Stimulated activated CD4-positive, alpha-beta T cell treated with anti-CD3 and anti-CD28 coated beads, TNF-alpha, amount 100 ng/mL, for 4 hours (primary cell): ENCODE measurements at regions not wholly inside any gene's neighbourhood (a gene's known extent, or its start where the extent isn't known, plus 50 kb on each side); places are given as distances from the start of the nearest gene placed in this dataset.

ENCODE experiments used
- DNase-seq, 3 experiments: peaks; one replicate each; pipeline ENCODE4 v3.0.0-alpha.2; 2020; ENCODE audit warnings: low read depth in 3 of 3

- no peak for DNase-seq
Measured at GRCh38 chr10:78297997-78298396, 264.3 kb downstream of the RPS24 start.

GRCh38 chr10:78298835-78299234 lies 265.2 kb downstream of the RPS24 start:
- no peak for DNase-seq

DNA sequence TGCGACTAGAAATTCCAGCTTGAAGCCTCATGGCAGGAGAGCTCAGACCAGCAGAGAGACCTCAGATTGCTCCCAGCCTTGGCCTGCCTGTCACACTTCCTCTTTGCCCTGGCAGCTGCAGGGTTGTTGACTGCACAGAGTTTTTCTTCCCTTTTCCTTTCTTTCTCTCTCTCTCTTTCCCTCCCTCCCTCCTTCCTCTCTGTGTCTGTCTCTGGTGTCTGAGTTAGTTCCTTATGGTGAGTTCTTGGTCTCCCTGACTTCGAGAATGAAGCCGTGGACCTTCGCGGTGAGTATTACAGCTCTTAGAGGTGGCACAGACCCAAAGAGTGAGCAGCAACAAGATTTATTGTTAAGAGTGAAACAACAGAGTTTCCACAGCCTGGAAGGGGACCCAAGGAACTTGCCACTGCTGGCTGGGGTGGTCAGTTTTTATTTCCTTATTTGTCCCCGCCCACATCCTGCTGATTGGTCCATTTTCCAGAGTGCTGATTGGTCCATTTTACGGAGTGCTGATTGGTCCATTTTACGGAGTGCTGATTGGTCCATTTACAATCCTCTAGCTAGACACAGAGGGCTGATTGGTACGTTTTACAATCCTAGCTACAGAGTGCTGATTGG lies 266.3 kb downstream of the RPS24 start:
- no peak for DNase-seq

DNA sequence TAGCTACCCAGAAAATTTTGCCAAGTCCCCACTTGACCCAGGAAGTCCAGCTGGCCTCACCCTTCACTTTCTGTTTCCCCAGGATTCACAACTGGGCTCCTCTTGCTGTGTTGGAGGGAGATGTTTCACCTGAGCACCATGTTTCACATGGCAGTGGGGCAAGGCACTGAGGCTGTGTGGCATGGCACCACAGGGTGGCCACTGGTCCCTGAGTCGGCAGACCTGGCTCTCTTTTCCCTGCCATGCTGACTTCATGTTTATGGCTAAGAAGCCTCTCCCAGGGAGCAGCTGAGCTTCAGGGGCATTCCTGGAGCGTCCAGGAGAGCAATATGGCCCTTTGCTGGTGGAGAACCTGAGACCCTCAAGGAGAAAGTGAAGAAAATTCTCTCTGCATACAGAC lies 266.9 kb downstream of the RPS24 start:
- no peak for DNase-seq

DNA sequence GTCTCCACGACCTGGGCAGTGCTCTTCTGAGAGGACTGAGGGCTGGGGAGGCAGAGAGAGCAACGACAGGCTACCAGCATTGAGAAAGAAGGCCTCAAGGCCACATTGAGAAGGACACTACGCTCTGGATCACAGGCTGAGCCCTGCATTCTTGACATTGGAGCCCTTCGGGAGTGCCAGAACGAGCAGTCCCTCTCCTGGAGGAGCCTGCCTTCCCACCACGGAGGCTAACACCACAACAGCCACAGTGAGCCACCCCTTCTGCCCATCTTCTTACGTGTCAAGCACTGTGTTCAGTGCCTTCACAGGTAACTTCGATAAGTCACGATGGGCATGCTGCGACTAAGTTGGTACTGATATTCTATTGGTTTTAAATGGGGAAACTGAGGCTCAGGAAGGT lies 267.8 kb downstream of the RPS24 start:
- no peak for DNase-seq

- no peak for DNase-seq
Measured at GRCh38 chr10:78301891-78302738, 268.5 kb downstream of the RPS24 start.

GRCh38 chr10:78302739-78302988 lies 269.0 kb downstream of the RPS24 start:
- DNase-seq: no peak

GRCh38 chr10:78302989-78303854 lies 269.6 kb downstream of the RPS24 start:
- DNase-seq: peak; percentile 94 to 98 (median 96)

GRCh38 chr10:78304091-78305045 lies 270.7 kb downstream of the RPS24 start:
- DNase-seq: no peak

DNA sequence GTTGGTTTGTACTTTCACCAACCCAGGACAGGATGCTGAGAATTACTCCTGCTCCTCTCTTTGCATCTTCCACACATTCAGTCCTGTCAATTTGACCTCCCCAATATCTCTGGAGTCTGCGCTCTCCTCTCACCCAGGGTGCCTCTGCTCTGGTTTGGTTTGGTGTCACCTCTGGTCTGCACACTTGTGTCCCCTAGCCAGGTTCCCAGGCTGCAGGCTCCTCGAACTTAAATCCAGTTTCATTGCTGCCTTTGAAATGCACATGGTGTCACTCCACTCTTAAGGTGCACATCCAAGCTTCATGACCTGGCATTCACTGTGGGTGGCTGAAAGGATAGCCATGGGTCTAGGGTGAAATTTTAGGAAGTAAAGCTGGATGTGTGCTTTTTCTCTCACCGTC lies 271.6 kb downstream of the RPS24 start:
- no peak for DNase-seq

- no peak for DNase-seq
Measured at GRCh38 chr10:78306358-78306757, 272.7 kb downstream of the RPS24 start.

DNA sequence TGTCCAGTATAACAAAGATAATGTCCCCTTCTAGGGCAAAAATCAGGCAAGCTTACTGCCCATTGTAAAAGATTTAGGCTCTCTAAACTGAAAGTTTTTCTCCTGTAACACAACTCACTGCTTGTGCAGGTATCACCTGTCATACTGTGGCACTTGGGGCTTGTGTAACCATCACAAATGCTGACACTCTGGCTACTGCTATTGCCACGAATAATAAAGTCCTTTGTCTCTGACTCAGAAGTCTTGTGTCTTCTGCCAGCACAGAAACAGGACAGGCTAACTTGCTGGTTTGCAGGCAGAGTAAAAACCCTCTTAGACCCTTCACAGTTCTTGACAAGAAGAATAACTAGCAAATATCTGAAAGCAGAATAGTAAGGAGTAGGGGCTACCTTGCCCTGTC lies 273.9 kb downstream of the RPS24 start:
- DNase-seq: no peak

DNA sequence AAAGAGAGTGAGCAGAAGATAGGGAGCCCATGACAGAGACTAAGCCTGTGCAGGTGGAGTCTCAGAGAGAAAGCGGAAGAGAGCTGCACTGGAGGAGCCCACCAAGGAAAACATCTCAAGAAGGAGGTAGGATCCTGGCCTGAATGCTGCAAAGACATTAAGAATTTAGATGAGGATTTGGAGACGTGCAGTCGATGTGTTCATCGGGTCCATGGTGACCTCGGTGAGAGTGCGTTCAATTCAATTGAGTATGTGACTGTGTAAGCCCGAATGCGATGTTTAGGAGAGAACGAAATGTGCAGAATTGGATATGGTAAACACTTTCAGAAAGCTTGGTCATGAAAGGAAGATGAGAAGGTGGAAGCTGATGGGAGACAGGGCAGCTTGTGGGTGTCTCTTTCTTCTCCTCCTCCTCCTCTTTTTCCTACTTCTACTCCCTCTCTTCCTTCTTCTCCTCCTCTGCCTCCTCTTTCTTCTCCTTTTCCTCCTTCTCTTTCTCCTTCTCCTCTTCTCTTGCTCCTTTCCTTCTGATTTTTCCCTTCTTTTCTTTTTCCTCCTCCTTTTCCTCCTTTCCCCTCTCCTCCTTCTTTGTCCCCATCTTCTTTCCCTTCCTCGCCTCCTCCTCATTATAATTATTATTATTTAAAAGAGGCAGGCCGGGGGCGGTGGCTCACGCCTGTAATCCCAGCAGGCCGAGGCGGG lies 276.0 kb downstream of the RPS24 start:
- DNase-seq: no peak

DNA sequence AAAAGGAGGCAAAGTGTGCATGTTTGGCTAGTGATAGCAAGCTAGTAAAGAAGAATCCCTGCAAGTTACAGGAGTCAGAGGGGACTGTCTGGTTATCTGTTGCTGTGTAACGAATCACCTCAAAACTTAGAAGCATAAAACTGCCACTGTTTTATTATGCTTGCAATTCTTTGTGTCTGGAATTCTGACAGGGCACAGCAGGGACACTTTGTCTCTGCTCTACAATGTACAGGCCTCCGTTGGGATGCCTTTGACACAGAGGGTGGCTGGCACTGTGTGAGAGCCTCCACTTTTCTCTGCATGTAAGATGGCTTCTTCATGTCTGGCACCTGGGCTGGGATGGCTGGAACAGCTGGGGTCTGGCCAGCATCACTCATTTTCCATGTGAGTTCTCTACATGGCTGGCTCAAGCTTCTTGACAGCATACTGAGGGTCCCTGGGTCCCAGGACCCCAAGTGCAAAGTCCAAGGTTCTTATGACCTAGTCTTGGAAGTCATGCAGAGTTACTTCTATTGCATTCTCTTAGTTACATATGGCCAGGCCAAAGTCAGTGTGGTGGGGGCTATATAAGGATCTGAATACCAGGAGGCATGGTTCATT lies 276.9 kb downstream of the RPS24 start:
- DNase-seq: no peak

- no peak for DNase-seq
Measured at GRCh38 chr10:78312197-78313047, 278.8 kb downstream of the RPS24 start.

DNA sequence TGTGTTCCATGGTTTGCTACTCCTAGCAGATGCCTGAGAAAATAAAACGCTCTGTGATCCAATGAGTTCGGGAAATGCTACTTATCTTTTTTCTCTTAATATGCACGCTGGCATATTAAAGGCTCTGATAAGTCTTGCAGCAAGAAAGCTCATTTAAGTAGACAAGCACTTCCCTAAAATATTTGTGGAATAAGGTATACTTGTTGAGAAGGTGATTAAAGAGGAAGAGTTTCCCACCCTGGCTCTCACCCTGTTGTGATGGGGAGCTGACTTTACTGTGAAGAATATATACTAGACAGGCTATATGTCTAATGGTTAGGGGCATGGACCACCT lies 279.4 kb downstream of the RPS24 start:
- no peak for DNase-seq

GRCh38 chr10:78313636-78314035 lies 280.0 kb downstream of the RPS24 start:
- DNase-seq: no peak

GRCh38 chr10:78314651-78315050 lies 281.0 kb downstream of the RPS24 start:
- DNase-seq: no peak

GRCh38 chr10:78316451-78316931 lies 282.8 kb downstream of the RPS24 start:
- no peak for DNase-seq

- no peak for DNase-seq
Measured at GRCh38 chr10:78318305-78318704, 284.6 kb downstream of the RPS24 start.
